Putamen (tissue), 1 donor: ENCODE measurements at regions not wholly inside any gene's neighbourhood (a gene's known extent, or its start where the extent isn't known, plus 50 kb on each side); places are given as distances from the start of the nearest gene placed in this dataset.
"Not testable (repeated sequence)": the region's sequence is repeated elsewhere in the genome, so short reads cannot be mapped to it uniquely, and the experiment has no call there.

Experiments used
- DNase-seq: peaks from one replicate; pipeline ENCODE4 v3.0.0-alpha.2; 2016; ENCODE audit warnings: low spot score

DNA sequence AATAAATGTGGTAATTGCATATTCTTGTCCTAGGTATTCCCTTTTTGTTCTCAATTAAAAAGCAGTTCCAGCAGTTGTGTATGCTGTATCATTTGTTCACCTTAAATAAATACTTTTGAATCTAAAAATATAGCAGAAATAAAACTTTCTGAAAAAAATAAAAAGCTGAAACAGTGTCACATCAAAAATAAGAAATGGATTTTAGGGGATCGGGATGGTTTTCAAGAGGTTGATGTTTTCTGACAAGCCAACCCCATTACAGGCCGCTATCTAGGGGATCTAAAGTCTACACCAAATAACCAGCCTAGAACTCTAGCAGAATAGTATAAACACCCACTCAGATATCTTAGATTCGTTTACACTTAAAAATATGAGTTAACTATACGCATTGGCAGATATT, 95.4 kb upstream of the MAML3 start:
- DNase-seq: no peak

DNA sequence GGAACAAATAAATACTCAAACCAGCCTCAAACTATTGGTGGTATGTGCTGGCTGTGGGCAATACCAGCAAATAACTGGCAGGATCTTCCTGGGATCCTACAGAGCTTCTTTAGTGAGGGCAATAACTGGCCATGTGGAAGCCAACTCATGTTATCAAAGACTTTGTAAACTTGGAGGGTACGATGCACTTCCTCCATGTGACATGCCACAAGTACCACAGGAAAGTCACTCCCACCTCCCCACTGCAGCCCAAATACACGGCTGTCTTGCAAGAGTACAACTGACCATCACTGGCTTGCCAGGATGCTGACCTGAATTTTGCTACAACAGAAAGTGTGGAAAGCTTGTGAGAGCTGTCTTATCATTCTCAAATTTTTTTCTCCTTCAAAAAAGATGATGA, 93.3 kb upstream of the MAML3 start:
- DNase-seq: no peak

DNA sequence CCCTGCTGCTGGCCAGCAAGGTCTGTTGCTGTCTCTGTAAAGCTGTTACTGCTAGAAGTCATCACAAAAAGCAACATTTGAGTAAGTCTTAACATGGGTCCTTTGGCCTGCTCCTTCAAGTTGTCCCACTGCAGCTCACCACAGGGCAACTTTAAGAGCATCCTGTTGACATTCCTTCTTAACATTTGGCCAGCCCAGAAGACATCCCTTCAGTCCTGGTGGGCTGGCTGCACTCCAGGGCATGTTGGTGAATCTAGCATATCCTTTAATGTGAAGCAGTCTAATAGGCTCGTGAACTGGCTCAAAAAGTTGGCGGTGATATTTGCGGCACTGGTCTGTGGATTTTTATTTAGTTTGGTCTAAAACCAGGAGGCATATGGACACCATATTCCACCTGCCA, 92.2 kb upstream of the MAML3 start:
- no peak for DNase-seq

DNA sequence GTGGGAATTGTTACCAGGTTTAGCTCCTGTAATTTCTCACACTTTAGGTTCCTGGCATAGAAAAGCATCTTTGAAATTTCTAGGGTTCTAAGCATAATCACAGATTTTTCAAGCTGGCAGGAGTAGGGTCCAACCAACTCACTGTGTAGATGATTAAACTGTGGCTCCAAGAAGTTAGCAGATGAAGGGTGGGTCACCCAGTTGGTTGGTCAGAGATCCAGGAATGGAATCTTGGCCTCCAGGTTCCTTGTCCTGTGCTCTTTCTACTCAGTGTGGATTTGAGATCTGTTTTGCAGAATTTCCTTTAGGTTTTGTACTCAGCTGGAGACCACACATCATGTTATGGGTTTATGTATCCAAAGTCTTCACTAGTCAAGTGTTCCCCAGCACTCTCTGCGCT, 90.3 kb upstream of the MAML3 start:
- no peak for DNase-seq

DNA sequence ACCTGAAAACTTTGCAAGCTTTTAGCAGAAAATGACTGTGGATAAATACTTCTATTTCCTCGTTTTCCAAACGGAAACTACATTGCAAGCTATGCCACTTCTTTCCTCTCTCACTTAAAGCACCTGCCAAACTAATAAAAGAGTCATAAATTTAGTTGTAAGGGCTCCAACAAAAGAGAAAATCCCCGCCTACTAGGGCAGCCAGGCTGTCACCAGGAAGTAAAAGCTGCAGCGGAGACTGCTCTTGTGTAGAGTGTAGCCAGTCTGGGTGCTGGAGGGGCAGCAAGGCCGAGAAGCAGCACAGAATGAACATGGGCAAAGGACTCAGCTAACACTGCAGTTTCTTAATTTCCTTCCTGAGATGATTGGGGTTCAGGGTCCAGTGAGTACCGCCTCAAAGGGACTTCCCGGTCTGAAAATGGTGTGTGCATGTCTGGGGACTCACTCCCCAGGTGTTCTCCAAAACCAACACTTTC, 89.3 kb upstream of the MAML3 start:
- DNase-seq: no peak

DNA sequence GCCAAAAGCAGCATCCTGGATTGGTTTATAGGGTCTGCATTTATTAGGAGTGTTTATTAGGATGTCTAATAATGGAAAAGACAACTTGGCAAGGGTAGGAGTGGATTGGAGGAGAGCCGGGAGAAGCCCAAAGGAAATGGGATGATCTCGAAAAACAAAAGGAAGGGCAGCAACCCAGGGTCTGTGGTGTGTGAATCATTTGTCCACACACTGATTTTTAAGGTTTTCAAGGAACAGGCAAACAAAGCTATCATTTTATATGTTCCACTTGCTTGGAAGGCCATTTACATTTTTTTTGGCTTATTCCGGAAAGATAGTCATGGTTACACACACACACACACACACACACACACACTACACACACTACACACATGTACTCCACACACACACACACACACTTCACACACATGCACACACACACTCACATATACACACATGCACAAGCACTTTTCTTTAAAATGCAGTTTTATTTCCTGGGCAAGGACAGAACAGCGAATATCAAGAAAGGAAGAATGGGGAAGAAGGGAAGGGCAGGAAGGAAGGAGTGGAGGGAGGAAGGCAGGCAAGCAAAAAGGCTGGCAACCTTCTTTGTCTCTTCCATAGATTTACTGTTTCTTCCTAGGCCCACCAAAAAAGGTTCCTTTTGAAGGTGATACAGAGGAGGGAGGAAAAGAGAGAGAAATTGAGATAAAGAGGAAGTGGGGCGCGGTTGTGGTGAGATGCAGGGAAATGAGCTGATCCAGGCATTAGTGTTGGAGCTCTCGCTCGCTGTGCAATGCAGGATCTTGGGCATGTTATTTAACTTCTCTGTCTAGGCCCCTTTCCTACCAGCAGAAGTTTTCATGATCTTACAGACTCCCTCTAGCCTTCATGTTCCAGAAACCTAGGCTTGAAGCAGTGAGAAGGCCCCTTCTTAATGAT, 88.6 kb upstream of the MAML3 start:
- no peak for DNase-seq

DNA sequence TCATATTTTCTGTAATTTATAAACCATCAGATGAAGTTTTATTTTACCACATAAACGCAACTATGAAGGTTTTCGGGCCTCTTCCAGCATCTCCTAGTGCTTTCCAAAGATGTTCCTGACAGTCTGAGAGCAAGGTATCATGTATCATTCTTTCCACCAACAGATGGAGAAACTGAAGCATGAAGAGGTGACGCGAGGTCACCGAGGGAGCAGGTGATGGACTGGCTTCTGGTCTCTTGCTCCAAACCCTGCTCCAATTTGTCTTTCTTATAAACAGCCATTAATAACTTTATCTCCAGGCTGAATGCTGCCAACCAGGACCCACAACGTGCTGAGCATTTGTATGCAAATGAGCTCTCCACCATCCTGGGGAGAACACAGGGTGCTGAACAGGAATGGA, 86.3 kb upstream of the MAML3 start:
- DNase-seq: no peak

DNA sequence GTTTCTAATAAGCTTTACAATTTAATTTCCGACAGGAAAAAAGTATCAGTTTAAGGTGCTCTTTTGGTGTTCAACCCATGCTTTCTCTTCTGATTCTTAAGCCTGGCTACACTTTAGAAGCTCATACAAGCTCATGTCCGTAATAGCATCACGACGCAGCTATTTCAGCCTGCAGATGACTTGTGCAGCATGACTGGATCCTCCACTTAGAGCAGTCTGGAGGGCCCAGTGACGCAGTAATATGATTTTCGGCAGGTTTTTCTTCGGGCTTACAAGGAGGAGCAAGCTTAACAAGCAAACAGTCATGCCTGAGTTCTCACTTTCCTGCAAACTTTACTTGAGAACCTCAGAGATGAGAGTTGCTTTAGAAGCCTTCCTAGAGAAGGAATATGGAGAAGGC, 85.3 kb upstream of the MAML3 start:
- no peak for DNase-seq

DNA sequence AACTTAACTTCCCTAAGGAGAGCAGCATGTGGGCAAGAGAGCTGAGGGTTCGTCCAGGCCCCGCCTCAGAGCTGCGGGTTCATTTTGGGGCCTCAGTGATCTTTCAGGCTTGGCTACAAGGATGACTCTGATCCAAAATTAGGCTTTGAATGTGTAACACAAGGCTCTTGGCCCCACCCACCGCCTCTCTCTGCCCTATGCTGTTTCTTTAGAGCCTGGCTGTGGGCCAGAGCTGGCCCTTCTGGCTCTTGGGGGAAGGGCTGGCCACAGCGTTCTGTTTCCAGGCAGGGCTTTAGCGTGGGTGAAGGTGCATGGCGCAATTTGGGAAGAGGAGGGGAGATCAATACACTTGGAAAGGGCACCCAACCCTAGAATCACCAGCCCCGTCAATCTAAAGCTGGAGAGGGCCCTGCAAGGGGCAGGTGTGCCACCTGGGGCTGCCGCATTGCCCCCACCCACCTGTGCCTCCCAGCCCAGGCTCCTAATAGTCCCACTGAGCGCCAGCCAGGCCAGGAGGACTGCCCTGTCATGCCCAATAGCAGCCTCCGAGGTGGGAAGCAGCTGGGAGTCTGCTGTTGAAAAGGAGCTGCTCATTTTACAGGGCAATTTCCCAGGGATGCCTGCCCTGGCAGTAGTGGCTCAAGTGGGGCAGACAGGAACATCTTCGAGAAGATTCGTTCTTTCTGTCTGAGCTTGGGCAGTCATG, 84.5 kb upstream of the MAML3 start:
- peak; percentile 66 for DNase-seq

DNA sequence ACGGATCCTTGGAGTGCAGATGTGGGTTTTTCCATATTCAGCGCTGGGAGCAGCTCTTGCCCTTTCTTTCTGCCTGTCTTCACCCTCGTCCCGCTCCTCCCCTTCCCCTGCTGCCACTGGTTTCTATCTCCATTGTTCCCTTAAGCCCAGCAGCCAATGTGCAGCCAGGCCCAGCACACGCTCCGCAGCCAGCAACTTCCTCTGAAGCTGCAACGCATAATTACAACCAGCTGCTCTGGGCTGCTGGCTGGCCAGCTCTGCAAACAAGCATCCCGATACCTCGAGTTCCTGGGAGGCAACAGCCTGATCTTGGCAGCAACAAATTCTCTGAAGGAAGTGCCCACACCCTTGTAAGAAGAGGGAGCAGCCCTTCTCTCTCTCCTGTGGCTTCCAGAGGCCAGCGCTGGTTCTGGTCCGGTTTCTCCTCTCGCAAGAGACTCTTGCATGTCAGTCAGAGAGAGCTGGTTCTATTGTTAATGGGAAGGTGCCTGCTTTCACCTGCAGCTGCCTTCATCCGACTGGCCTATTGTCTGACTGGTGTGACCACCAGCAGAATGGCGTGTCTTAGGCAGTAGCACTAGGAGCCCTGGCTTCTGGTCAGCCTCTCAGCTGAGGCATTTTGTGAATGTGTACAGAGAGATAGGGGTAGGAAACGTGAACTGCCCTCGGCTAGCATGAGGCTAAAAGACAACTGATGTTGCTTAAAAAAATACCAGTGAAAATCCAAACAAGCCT, 83.8 kb upstream of the MAML3 start:
- DNase-seq: peak; percentile 82

DNA sequence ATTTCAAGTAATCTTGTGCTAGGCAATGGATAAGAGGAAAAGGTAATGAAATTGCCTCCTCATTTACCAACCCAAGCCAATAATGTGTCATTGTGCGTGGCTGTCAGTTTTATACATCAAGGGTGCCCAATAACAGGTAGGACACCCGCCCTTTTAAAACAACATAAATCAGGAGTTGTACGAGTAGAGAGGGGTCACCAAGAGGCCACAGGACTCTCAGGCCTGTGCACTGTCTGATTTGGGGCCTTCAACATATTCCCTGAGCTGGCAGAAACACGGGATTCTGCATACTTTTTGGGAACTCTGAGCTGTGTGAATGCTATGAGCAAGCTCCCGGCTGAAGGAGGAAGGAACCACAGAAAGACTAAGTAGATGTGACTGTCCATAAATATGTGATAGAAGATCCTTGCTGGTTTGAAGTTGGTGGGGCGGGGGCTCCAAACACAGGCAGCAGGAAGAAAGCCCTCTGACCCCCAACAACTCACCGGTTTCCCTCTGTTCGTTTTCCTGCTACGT, 82.7 kb upstream of the MAML3 start:
- DNase-seq: no peak

DNA sequence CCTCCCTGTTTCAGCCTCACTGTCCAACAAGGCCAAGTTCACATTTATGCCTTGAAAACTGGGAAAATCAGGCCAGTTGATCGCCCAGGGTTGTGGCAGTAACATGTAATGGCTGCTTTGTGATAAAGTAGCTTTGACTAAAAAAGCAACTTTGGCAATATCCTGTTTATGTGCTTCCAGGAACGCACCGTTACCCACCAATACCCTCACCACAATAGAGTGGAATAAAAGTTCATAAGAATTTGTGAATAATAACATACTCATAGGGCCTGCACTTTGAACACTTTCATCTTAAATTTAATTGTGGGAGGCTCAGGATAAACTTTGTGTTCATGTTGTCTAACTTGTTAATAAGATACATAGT, 80.7 kb upstream of the MAML3 start:
- DNase-seq: no peak

DNA sequence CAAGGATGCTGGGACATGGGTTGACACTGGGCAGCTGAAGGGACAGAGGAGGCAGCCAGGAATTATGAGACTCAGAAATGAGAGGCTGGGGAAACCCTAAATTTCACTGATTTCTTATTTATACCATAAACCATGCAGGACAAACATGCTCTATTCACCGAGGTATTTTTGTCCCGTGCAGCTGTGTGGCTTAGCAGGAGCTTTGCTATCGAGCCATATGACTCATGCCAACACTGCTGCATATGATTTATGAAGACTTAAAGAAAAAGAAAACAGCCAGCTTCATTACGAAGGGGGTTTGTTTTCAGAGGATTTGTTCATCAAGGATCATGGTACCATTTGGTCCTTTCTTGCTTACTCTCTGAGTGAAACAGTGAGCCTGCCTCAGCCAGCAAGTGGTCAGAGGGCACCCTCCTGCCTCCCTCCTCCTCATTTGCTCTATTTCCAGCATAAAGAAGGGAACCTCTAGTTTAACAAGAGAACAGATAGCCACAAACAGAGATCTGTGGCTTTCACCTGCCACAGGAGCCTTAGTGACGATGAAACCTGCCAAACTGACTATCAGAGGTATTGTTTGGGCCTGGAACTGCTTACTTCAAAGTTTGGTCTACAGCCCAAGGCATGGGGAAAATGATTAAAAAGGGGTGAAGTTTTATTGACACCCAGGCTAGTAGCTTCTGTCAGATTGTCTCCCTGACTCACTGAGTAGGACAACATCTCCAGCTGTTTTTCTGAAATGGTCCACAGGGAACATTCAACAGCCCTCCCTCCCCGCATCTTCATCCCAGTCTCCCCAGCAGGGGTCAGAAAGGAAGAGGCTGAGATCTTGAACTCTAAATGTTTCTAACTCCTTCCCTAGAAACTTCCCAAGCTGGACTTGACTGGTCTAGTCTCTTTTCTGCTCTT, 80.1 kb upstream of the MAML3 start:
- no peak for DNase-seq

DNA sequence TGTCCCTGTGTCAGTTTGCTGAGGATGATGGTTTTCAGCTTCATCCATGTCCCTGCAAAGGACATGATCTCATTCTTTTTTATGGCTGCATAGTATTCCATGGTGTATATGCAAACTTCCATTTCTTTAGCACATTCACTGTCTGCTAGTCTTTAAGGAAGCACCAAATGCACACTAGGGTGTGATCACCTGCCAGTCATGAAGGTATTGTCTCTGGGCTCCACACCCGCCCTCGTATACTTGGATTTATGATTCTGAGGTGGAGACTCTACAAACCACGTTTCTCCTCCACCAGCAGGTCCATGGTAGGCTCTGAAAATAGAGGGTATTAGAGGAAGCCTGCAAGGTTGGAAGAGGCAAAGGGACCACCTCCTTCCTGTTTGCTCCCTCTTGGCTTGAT, 75.9 kb upstream of the MAML3 start:
- DNase-seq: no peak

DNA sequence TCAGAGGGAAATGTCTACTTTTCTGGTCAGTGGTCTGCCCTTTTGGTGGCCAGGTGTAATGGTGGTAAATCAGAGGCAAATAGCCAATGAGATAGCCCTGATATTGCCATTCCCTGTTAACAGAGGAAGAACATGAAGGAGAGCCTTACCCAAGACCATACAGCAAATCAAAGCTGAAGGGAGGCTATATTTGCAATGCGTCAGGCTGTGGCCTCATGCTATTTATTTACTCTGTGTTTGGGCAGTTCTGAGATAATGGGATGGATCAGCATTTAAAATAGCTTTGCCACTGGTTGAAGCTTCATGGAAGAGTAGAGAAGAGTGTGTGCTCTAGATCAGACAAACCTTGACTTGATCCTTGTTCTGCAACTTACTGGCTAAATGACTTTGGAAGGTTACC, 73.3 kb upstream of the MAML3 start:
- no peak for DNase-seq

DNA sequence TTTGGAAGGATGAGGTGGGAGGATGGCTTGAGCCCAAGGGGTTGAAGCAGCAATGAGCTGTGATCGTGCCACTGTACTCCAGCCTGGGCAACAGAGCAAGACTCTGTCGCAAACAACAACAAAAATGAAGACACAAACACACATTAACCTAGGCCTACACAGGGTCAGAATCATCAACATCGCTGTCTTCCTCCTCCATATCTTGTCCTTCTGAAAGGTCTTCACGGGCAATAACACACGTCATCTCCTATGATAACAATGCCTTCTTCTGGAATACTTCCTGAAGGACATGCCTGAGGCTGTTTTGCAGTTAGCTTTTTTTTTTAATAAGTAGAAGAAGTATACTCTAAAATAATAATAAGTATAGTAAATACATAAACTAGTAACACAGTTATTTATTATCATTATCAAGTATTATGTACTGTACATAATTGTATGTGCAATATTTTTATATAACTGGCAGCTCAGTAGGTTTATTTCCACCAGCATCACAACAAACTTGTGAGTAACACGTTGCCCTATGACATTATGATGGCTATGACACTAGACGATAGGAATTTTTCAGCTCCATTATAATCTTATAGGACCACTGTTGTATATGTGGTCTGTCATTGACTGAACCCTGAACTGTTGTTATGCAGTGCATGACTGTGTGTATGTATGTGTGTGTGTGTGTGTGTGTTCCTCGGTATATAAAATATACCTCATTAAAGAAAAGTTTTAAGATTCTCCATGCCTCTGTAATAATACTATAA, 69.2 kb upstream of the MAML3 start:
- no peak for DNase-seq

DNA sequence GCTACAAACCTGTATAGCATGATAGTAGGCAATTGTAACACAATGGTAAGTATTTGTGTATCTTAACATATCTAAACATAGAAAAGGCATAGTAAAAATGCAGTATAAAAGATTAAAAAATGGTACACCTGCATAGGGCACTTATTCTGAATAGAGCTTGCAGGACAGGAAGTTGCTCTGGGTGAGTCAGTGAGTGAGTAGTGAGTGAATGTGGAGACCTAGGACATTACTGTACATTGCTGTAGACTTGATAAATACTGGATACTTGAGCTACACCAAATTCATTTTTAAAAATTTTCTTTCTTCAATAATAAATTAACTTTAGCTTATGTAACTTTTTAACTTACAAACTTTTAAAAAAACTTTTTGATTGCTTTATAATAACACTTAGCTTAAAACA, 68.2 kb upstream of the MAML3 start:
- no peak for DNase-seq

DNA sequence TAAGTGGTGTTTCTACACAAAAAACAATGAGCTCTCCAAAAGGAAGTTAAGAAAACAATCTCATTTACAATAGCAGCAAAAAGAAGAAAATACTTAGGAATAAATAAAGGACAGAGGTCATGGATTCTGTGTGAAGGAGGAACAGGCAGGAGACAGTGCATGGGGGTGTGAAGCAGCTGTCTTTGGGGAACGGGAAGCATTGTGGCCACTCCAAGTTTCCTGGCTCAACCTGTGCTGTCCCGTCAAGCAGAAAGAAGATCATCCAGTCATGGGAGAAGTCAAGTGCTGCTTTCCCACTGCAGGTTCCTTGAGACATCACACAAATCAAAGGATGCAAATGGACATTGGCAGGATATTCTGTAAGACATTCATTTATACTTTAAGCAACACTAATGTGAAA, 66.1 kb upstream of the MAML3 start:
- DNase-seq: no peak

DNA sequence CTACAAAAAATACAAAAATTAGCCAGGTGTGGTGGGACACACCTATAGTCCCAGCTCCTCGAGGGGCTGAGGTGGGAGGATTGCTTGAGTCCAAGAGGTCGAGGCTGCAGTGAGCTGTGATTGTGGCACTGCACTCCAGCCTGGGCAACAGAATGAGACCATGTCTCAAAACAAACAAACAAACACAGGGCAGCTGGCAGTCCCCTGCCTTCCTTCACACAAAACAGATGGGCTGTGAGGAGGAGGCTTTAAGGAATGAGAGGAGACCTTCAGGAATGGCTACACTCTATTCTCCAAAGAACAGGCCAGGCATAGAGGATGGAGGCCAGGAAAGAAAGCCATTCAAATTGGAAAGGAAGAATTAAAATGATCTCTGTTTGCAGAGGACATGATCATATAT, 65.6 kb upstream of the MAML3 start:
- no peak for DNase-seq

DNA sequence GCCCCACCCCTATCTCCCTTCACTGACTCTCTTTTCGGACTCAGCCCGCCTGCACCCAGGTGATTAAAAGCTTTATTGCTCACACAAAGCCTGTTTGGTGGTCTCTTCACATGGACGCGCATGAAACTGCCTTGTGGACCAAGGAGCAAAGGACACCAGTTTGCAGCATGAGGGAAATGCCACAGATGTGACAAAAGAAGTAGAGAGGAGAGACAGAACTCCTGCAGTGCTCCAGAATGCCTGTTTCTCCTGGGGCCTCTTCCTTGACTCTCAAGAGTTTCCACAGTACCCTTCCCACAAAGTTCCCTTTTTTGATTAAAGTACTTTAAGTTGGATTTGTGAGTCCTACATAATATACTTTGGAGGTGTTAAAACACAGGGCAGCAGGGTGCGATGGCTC, 65.1 kb upstream of the MAML3 start:
- DNase-seq: not testable (repeated sequence)

DNA sequence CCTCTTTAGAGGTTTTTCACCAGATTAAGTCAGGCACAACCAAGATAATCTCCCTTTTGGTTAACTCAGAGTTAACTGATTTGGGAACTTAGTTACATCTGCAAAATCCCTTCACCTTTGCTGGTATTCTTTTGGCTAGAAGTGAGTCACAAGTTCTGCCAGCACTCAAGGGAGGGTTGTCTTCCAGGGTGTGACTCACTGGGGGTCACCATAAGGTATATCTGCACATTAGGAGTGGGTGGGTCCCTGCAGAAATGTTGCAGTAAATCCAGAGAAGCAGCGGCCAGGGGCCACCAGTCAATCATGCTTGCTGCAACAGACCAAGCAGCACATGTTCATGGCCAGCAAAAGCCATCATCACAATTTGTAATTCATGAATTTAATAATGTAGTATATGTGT, 59.8 kb upstream of the MAML3 start:
- DNase-seq: no peak
